ENCODE measurements at regions not wholly inside any gene's neighbourhood (a gene's known extent, or its start where the extent isn't known, plus 50 kb on each side); places are given as distances from the start of the nearest gene placed in this dataset.

DNA sequence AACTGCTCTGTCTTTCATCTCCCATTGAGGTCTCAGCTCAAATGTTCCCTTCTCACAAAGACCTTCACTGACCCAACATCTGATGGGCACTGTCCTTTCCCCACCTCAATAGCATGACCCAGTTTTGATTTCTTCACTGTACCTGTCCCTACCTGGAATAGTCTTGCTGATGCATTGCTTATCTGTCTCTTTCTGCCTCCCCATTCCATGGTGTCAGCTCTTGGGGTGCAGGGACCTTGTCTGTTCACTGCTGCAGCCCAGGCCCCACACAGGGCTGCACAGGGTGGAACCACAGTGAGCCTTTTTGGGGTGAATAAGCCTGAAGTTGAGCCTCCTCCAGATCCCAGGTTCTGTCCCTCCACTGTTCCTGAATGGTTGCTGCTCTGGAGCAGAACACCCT is 414.9 kb downstream of the PTPRU start (continued):
- TF ChIP-seq RAD21 (IDR thresholded peaks at IDR 0.05; ENCODE audit: insufficient read depth, low read depth, low read length) (no peak), FOXK2 (IDR thresholded peaks at IDR 0.05) (no peak)
- TF ChIP-seq, protein P1, sequence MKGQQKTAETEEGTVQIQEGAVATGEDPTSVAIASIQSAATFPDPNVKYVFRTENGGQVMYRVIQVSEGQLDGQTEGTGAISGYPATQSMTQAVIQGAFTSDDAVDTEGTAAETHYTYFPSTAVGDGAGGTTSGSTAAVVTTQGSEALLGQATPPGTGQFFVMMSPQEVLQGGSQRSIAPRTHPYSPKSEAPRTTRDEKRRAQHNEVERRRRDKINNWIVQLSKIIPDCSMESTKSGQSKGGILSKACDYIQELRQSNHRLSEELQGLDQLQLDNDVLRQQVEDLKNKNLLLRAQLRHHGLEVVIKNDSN (IDR thresholded peaks at IDR 0.05; ENCODE audit: borderline replicate concordance, extremely low read length, insufficient read depth, low read depth, low read length): no peak

DNA sequence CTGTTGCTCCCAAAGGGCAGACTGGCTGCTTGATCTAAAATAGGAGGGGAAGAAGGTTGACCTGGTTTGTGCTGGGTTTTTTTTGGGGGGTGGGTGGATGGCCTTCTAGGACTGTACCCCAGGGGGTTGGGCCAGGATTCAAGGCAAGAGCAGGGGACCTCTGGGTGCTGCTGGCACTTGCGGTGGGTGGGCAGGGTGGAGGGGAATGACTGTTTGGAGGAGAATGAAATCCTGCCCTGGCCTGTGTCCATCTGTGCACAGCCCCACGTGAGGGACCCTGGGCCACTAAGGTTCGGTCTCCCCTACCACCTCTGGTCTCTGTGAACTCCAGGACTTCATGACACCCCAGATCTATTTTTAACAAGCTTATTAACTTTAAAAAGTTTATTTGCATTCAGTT is 414.2 kb downstream of the PTPRU start:
- Histone ChIP-seq H3K9ac (ENCODE audit: control insufficient read depth, insufficient read depth, low read length) (no peak overlapping the region), H3K4me2 (ENCODE audit: control insufficient read depth, insufficient read depth) (no peak overlapping the region), H3K4me3 (no peak overlapping the region), H2AFZ (ENCODE audit: control insufficient read depth, low read depth, low read length) (no peak overlapping the region), H3K4me1 (ENCODE audit: control insufficient read depth, insufficient read depth, low read length) (no peaks in the 10 kb centered on the region), H3K79me2 (ENCODE audit: control insufficient read depth, insufficient read depth, low read length) (no peaks in the 10 kb centered on the region), H3K9me3 (replicated peaks; ENCODE audit: control insufficient read depth, insufficient read depth, low read length) (no peaks in the 10 kb centered on the region), H3K27ac (ENCODE audit: control insufficient read depth, insufficient read depth) (no peak overlapping the region), H4K20me1 (ENCODE audit: control insufficient read depth, insufficient read depth) (no peaks in the 10 kb centered on the region), H3K36me3 (ENCODE audit: control insufficient read depth in 2 of 2, insufficient read depth in 2 of 2, low read length in 1 of 2) (no peaks in the 10 kb centered on the region), H3K27me3 (replicated peaks in 1 of 2; ENCODE audit: control insufficient read depth in 2 of 2, insufficient read depth in 2 of 2, low read length in 1 of 2) (no peaks in the 10 kb centered on the region)
- FAIRE-seq: no peak
- no peak for DNase-seq (ENCODE audit: low read depth, low spot score)
- ChIA-PET SMC1A (ENCODE audit: uncharacterized antibody, unreplicated experiment) (no interaction called here), RAD21 (ENCODE audit: unreplicated experiment) (no interaction called here), POLR2A (no interaction called here), CTCF (no interaction called here)
- TF ChIP-seq FOXM1 (IDR thresholded peaks at IDR 0.05; ENCODE audit: low read depth, low read length) (no peak), LARP7 (IDR thresholded peaks at IDR 0.05) (no peak), POLR2A (IDR thresholded peaks at IDR 0.05; ENCODE audit: low read depth, low read length) (no peak), YY1 (IDR thresholded peaks at IDR 0.05; ENCODE audit: low read depth, low read length) (no peak), BCL11A (IDR thresholded peaks at IDR 0.05; ENCODE audit: low read depth, low read length) (no peak), SMAD1 (IDR thresholded peaks at IDR 0.05; ENCODE audit: low read depth, partially characterized antibody) (no peak), TBL1XR1 (IDR thresholded peaks at IDR 0.05; ENCODE audit: low read depth, low read length) (no peak), CBFB (IDR thresholded peaks at IDR 0.05; ENCODE audit: low read depth) (no peak), RCOR1 (conservative IDR thresholded peaks at IDR 0.05; ENCODE audit: low read depth, low read length) (no peak), GATAD2B (conservative IDR thresholded peaks at IDR 0.05; ENCODE audit: low read depth) (no peak), CHD1 (IDR thresholded peaks at IDR 0.05; ENCODE audit: low read depth, low read length) (no peak), YBX1 (IDR thresholded peaks at IDR 0.05) (no peak)
- TF ChIP-seq, protein P2, sequence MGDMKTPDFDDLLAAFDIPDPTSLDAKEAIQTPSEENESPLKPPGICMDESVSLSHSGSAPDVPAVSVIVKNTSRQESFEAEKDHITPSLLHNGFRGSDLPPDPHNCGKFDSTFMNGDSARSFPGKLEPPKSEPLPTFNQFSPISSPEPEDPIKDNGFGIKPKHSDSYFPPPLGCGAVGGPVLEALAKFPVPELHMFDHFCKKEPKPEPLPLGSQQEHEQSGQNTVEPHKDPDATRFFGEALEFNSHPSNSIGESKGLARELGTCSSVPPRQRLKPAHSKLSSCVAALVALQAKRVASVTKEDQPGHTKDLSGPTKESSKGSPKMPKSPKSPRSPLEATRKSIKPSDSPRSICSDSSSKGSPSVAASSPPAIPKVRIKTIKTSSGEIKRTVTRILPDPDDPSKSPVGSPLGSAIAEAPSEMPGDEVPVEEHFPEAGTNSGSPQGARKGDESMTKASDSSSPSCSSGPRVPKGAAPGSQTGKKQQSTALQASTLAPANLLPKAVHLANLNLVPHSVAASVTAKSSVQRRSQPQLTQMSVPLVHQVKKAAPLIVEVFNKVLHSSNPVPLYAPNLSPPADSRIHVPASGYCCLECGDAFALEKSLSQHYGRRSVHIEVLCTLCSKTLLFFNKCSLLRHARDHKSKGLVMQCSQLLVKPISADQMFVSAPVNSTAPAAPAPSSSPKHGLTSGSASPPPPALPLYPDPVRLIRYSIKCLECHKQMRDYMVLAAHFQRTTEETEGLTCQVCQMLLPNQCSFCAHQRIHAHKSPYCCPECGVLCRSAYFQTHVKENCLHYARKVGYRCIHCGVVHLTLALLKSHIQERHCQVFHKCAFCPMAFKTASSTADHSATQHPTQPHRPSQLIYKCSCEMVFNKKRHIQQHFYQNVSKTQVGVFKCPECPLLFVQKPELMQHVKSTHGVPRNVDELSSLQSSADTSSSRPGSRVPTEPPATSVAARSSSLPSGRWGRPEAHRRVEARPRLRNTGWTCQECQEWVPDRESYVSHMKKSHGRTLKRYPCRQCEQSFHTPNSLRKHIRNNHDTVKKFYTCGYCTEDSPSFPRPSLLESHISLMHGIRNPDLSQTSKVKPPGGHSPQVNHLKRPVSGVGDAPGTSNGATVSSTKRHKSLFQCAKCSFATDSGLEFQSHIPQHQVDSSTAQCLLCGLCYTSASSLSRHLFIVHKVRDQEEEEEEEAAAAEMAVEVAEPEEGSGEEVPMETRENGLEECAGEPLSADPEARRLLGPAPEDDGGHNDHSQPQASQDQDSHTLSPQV (IDR thresholded peaks at IDR 0.05): no peak
- ATAC-seq: no peak
- in situ Hi-C loops (cut with MboI) (no loop called here), intact Hi-C loops (cut with micrococcal nuclease; ENCODE audit: unreplicated experiment) (no loop called here)
- no TSS peak for BruUV-seq (replicated peaks)
- WGBS (ENCODE audit: insufficient coverage, insufficient replicate concordance, low lambda C conversion rate, missing lambda C conversion rate): 29% methylated on average over 3 of the region's 3 CpGs
